ENCODE measurements at regions not wholly inside any gene's neighbourhood (a gene's known extent, or its start where the extent isn't known, plus 50 kb on each side); places are given as distances from the start of the nearest gene placed in this dataset.

- TF ChIP-seq NONO (IDR thresholded peaks at IDR 0.05; ENCODE audit: low read depth in 2 of 2, low read length in 1 of 2), result no peak
These were observed 1525.8 kb upstream of the GOT2 start (continued) for GRCh38 chr16:60259956-60260355.

- H3K4me3 ChIP-seq, result no peak overlapping the region
- no peak overlapping the region for H3K9ac ChIP-seq (ENCODE audit: insufficient read depth in 1 of 2, low read depth in 2 of 2, low read length in 2 of 2)
- BruUV-seq (replicated peaks), result no TSS peak
- H2AFZ ChIP-seq (ENCODE audit: low read depth, low read length), result no peak overlapping the region
- H3K79me2 ChIP-seq (ENCODE audit: control insufficient read depth, insufficient read depth, low read length), result no peaks in the 10 kb centered on the region
- no peak overlapping the region for H3K27ac ChIP-seq (ENCODE audit: extremely low read depth, low read depth, low read length)
- H3K36me3 ChIP-seq (ENCODE audit: control insufficient read depth, insufficient read depth, low read length), result no peaks in the 10 kb centered on the region
- in situ Hi-C loops (cut with MboI) (no loop called here), intact Hi-C loops (cut with micrococcal nuclease) (no loop called here)
- ChIA-PET CTCF (ENCODE audit: low intra/inter-chr PET ratio) (no interaction called here), POLR2A (no interaction called here)
- 0% methylated on average over 3 of the region's 3 CpGs for whole genome bisulfite sequencing (ENCODE audit: insufficient coverage, low coverage, missing lambda C conversion rate)
- no peak for FAIRE-seq
- DNase-seq (ENCODE audit: extremely low read depth in 1 of 4, low spot score in 3 of 4), result no peak
- H3K4me1 ChIP-seq (replicated peaks in 1 of 2; ENCODE audit: control insufficient read depth in 2 of 2, insufficient read depth in 2 of 2, low read length in 2 of 2), result no peaks in the 10 kb centered on the region
- H4K20me1 ChIP-seq (replicated peaks; ENCODE audit: control insufficient read depth, insufficient read depth, low read length), result no peaks in the 10 kb centered on the region
- no peaks in the 10 kb centered on the region for H3K27me3 ChIP-seq (ENCODE audit: control insufficient read depth in 2 of 2, insufficient read depth in 2 of 2, low read length in 2 of 2)
- H3K9me3 ChIP-seq (replicated peaks; ENCODE audit: control insufficient read depth, insufficient read depth, low read depth, low read length), result no peaks in the 10 kb centered on the region; the same call in 1 of the 2 replicates
- ATAC-seq, result no peak
- no peaks in the 10 kb centered on the region for H3K9me1 ChIP-seq (ENCODE audit: control insufficient read depth, insufficient read depth, low read length)
- no peak overlapping the region for H3K4me2 ChIP-seq (ENCODE audit: insufficient read depth, low read length)
- TF ChIP-seq RBM39 (optimal IDR thresholded peaks at IDR 0.05; ENCODE audit: low read depth, low read length), result no peak
- TF ChIP-seq ZNF766 (CRISPR knock-in tag; conservative IDR thresholded peaks at IDR 0.05), result no peak
- TF ChIP-seq C11orf30 (IDR thresholded peaks at IDR 0.05; ENCODE audit: low read depth), result no peak
- TF ChIP-seq BRD9 (IDR thresholded peaks at IDR 0.05; ENCODE audit: low read depth, partially characterized antibody), result no peak
- no peak for TF ChIP-seq GTF2B (IDR thresholded peaks at IDR 0.05; ENCODE audit: extremely low read depth, insufficient read length)
- TF ChIP-seq EP300 (IDR thresholded peaks at IDR 0.05; ENCODE audit: low read length), result no peak
- TF ChIP-seq SOX6 (IDR thresholded peaks at IDR 0.05), result no peak
- no peak for TF ChIP-seq KDM4B (IDR thresholded peaks at IDR 0.05; ENCODE audit: borderline replicate concordance in 2 of 2, low read depth in 1 of 2)
- no peak for TF ChIP-seq CBX1 (IDR thresholded peaks at IDR 0.05; ENCODE audit: low read depth)
- TF ChIP-seq HNRNPK (IDR thresholded peaks at IDR 0.05; ENCODE audit: low read depth, low read length, poor library complexity, severe bottlenecking), result no peak
- TF ChIP-seq RBM34 (IDR thresholded peaks at IDR 0.05; ENCODE audit: borderline replicate concordance, insufficient read depth, low read length), result no peak
- no peak for TF ChIP-seq KDM5B (IDR thresholded peaks at IDR 0.05; ENCODE audit: insufficient replicate concordance, low read depth, low read length)
- no peak for TF ChIP-seq GMEB1 (CRISPR knock-in tag; IDR thresholded peaks at IDR 0.05)
These were observed 1512.0 kb upstream of the GOT2 start for GRCh38 chr16:60246086-60246485.
